Gastroesophageal sphincter (tissue), 3 donors: ENCODE measurements at regions not wholly inside any gene's neighbourhood (a gene's known extent, or its start where the extent isn't known, plus 50 kb on each side); places are given as distances from the start of the nearest gene placed in this dataset.

Source experiments
- CTCF ChIP-seq, 4 experiments: fragments of 200-600 bp in 2 of 4; fragments of 450-650 bp in 2 of 4; sonication (generic) in 1 of 4; IDR thresholded peaks; one replicate each; pipeline ENCODE4 v1.5.1; 2017 to 2019; ENCODE audit warnings: antibody characterized with exemption in 4 of 4, mild to moderate bottlenecking in 2 of 4, moderate library complexity in 2 of 4
- EP300 ChIP-seq: sonication (generic); formaldehyde crosslinking; IDR thresholded peaks from one replicate; pipeline ENCODE4 v1.6.1; 2017; ENCODE audit warnings: antibody characterized with exemption, mild to moderate bottlenecking
- POLR2A ChIP-seq, 2 donors: fragments of 450-650 bp; IDR thresholded peaks; one replicate each; pipeline ENCODE4 v1.6.1; 2017; ENCODE audit warnings: antibody characterized with exemption in 2 of 2, mild to moderate bottlenecking in 2 of 2, moderate library complexity in 1 of 2
- POLR2AphosphoS5 ChIP-seq: sonication (generic); formaldehyde crosslinking; IDR thresholded peaks from one replicate; pipeline ENCODE4 v1.6.1; 2017; ENCODE audit warnings: antibody characterized with exemption

GRCh38 chr22:48076008-48076407, 1313.6 kb downstream of the TBC1D22A start:
- TF ChIP-seq CTCF (IDR thresholded peaks at IDR 0.05) = no peak
- no peak for TF ChIP-seq EP300
- TF ChIP-seq POLR2A (IDR thresholded peaks at IDR 0.05) = no peak
- TF ChIP-seq POLR2AphosphoS5 = no peak
